ENCODE measurements at regions not wholly inside any gene's neighbourhood (a gene's known extent, or its start where the extent isn't known, plus 50 kb on each side); places are given as distances from the start of the nearest gene placed in this dataset.

DNA sequence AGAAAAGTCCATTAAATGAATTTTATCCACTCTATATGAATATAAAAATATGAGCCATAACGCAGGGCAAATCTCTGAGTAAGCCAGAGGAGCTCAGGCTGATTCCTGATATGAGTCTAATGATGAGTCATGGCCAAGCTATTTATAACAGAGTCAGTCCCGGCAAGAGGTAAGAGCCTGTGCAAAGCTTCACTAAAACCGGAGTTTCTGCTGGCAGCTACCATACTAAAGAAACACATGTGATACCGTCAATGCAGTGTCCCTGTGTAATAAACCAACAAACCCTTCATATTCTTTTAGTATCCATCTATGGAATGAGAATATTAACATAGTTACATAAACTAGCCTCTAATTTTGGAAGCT is 319.4 kb downstream of the KCNC2 start:
- TF ChIP-seq CTCF (IDR thresholded peaks at IDR 0.05) (no peak), POLR2A (IDR thresholded peaks at IDR 0.05) (no peak)
